ENCODE measurements at regions not wholly inside any gene's neighbourhood (a gene's known extent, or its start where the extent isn't known, plus 50 kb on each side); places are given as distances from the start of the nearest gene placed in this dataset.

- H3K36me3 ChIP-seq (ENCODE audit: insufficient read depth), result no peaks in the 10 kb centered on the region
- Mint-ChIP-seq H3K4me3 (no peak overlapping the region), H3K27ac (no peak overlapping the region; the same call in 1 of the 2 replicates), H3K9me3 (no peaks in the 10 kb centered on the region), H3K27me3 (ENCODE audit: insufficient read depth, low read depth, poor library complexity) (no peaks in the 10 kb centered on the region), H3K36me3 (ENCODE audit: low read depth) (no peaks in the 10 kb centered on the region), H3K4me1 (peaks cover 42% of the 10 kb centered on the region)
- H3K27ac ChIP-seq (ENCODE audit: low read depth), result no peak overlapping the region
- no peak overlapping the region for H3K4me2 ChIP-seq
- H3K9me2 ChIP-seq (ENCODE audit: insufficient read depth), result no peaks in the 10 kb centered on the region
- no peaks in the 10 kb centered on the region for H3F3A ChIP-seq (replicated peaks; ENCODE audit: low read depth)
- H4K20me1 ChIP-seq (replicated peaks; ENCODE audit: insufficient read depth), result no peaks in the 10 kb centered on the region
- no peaks in the 10 kb centered on the region for H3K27me3 ChIP-seq (ENCODE audit: insufficient read depth)
- H3K4me1 ChIP-seq (ENCODE audit: insufficient read depth), result peaks cover 24% of the 10 kb centered on the region
- no peak for TF ChIP-seq CTCF (conservative IDR thresholded peaks at IDR 0.05; ENCODE audit: low read depth in 2 of 2)
- no peak for TF ChIP-seq STAT1 (IDR thresholded peaks at IDR 0.05; ENCODE audit: unreplicated experiment)
- no peak for TF ChIP-seq EZH2phosphoT487 (IDR thresholded peaks at IDR 0.05; ENCODE audit: unreplicated experiment)
- TF ChIP-seq NANOG (IDR thresholded peaks at IDR 0.05; ENCODE audit: borderline replicate concordance), result no peak
- TF ChIP-seq CREB1 (CRISPR knock-in tag; IDR thresholded peaks at IDR 0.05; ENCODE audit: low read depth), result no peak
- no peak for TF ChIP-seq ZNF114 (CRISPR knock-in tag; IDR thresholded peaks at IDR 0.05)
- TF ChIP-seq ZNF331 (CRISPR knock-in tag; IDR thresholded peaks at IDR 0.05; ENCODE audit: low read depth), result no peak
- TF ChIP-seq, protein P1, sequence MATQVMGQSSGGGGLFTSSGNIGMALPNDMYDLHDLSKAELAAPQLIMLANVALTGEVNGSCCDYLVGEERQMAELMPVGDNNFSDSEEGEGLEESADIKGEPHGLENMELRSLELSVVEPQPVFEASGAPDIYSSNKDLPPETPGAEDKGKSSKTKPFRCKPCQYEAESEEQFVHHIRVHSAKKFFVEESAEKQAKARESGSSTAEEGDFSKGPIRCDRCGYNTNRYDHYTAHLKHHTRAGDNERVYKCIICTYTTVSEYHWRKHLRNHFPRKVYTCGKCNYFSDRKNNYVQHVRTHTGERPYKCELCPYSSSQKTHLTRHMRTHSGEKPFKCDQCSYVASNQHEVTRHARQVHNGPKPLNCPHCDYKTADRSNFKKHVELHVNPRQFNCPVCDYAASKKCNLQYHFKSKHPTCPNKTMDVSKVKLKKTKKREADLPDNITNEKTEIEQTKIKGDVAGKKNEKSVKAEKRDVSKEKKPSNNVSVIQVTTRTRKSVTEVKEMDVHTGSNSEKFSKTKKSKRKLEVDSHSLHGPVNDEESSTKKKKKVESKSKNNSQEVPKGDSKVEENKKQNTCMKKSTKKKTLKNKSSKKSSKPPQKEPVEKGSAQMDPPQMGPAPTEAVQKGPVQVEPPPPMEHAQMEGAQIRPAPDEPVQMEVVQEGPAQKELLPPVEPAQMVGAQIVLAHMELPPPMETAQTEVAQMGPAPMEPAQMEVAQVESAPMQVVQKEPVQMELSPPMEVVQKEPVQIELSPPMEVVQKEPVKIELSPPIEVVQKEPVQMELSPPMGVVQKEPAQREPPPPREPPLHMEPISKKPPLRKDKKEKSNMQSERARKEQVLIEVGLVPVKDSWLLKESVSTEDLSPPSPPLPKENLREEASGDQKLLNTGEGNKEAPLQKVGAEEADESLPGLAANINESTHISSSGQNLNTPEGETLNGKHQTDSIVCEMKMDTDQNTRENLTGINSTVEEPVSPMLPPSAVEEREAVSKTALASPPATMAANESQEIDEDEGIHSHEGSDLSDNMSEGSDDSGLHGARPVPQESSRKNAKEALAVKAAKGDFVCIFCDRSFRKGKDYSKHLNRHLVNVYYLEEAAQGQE (IDR thresholded peaks at IDR 0.05; ENCODE audit: unreplicated experiment), result no peak
- TF ChIP-seq JUNB (IDR thresholded peaks at IDR 0.05; ENCODE audit: unreplicated experiment), result no peak
- TF ChIP-seq EZH2 (IDR thresholded peaks at IDR 0.05; ENCODE audit: low read depth, unreplicated experiment), result no peak
- TF ChIP-seq ZNF462 (CRISPR knock-in tag; IDR thresholded peaks at IDR 0.05), result no peak
- ATAC-seq (no peak), DNase-seq (ENCODE audit: low spot score) (no peak)
- no peaks in the 10 kb centered on the region for H3K79me2 ChIP-seq (replicated peaks; ENCODE audit: insufficient read depth)
- H3K4me3 ChIP-seq, result no peak overlapping the region
- H2AFZ ChIP-seq, result no peak overlapping the region
Observed at GRCh38 chrX:25180242-25180641, 164.5 kb upstream of the ARX start.
